ENCODE measurements at regions not wholly inside any gene's neighbourhood (a gene's known extent, or its start where the extent isn't known, plus 50 kb on each side); places are given as distances from the start of the nearest gene placed in this dataset.

DNA sequence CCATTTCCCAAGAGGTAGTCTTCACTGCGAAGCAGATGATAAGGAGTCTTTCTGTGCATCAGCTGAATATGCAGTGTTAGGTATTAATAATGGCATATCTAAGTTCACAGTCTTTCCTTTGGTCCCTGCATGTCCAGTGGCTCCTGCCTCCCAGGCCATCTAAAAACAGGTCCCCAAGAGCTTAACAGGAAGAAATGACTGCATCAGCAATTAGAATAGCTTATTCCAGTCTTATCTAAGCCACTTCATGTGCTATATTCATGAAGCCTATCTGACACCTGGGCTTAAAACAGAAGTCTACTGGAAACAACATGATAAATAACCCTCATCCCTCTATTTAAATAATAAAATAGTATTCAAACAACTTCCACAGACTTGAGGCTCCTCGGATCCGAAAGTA lies 346.1 kb upstream of the ERCC4 start:
- Histone ChIP-seq H3K9me3 (ENCODE audit: control insufficient read depth in 5 of 5, low read length in 5 of 5) (peaks cover 0 to 3% (median 0%) of the 10 kb centered on the region in 5 donors), H3K27ac (ENCODE audit: low read depth, low read length) (no peak overlapping the region), H3K4me1 (ENCODE audit: control insufficient read depth in 5 of 5, insufficient read depth in 5 of 5, low read length in 5 of 5) (no peaks in the 10 kb centered on the region), H3K36me3 (ENCODE audit: control insufficient read depth in 5 of 5, insufficient read depth in 5 of 5, low read length in 5 of 5) (no peaks in the 10 kb centered on the region), H3K27me3 (ENCODE audit: control insufficient read depth in 5 of 5, insufficient read depth in 4 of 5, low read length in 5 of 5) (no peaks in the 10 kb centered on the region), H3K9ac (ENCODE audit: low read length in 5 of 5) (no peak overlapping the region), H3K4me3 (ENCODE audit: low read depth in 1 of 5, low read length in 5 of 5) (no peak overlapping the region)

DNA sequence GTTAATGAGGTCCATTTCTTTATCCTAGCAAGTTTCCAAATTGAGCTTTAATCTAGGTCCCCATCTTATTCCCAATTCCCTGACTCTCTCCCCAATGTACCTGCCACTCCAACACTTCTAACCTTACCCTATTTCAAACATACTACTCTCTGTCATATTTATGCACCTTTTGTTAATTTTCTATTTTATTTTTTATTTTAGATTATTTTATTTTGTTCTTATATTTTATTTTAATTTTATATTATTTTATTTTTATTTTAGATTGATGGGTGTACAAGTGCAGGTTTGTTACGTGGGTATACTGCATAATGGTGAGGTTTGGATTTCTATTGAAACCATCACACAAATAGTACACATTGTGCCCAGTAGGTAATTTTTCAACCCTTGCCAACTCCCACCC lies 333.9 kb upstream of the ERCC4 start:
- H3K9me3 ChIP-seq (ENCODE audit: control insufficient read depth in 5 of 5, low read length in 5 of 5) = peaks cover 0 to 4% (median 0%) of the 10 kb centered on the region in 5 donors
- H3K4me3 ChIP-seq (ENCODE audit: low read depth in 1 of 5, low read length in 5 of 5) = no peak overlapping the region
- H3K27ac ChIP-seq (ENCODE audit: low read depth, low read length) = no peak overlapping the region
- H3K36me3 ChIP-seq (ENCODE audit: control insufficient read depth in 5 of 5, insufficient read depth in 5 of 5, low read length in 5 of 5) = no peaks in the 10 kb centered on the region
- no peaks in the 10 kb centered on the region for H3K27me3 ChIP-seq (ENCODE audit: control insufficient read depth in 5 of 5, insufficient read depth in 4 of 5, low read length in 5 of 5)
- no peak overlapping the region for H3K9ac ChIP-seq (ENCODE audit: low read length in 5 of 5)
- no peaks in the 10 kb centered on the region for H3K4me1 ChIP-seq (ENCODE audit: control insufficient read depth in 5 of 5, insufficient read depth in 5 of 5, low read length in 5 of 5)

DNA sequence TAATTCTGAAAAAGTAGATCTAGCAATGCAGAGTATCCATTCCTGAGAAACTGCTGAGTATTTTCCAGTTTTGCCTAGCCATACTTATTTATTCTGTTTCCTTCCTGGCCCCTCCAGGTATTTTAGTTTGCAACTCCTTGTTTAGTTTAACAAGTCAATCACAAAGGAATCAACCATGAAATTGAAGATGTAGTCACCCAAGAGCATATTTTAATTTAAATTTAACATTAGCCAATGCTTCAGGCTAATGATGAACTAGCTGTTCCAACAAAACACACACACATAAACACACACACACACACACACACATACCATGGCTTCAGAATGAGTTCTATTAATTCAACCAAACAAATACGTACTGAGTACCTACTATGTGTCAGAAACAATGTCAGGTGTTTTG lies 332.8 kb upstream of the ERCC4 start:
- H3K36me3 ChIP-seq (ENCODE audit: control insufficient read depth in 5 of 5, insufficient read depth in 5 of 5, low read length in 5 of 5) = no peaks in the 10 kb centered on the region
- no peaks in the 10 kb centered on the region for H3K27me3 ChIP-seq (ENCODE audit: control insufficient read depth in 5 of 5, insufficient read depth in 4 of 5, low read length in 5 of 5)
- peaks cover 0 to 4% (median 0%) of the 10 kb centered on the region in 5 donors for H3K9me3 ChIP-seq (ENCODE audit: control insufficient read depth in 5 of 5, low read length in 5 of 5)
- no peak overlapping the region for H3K4me3 ChIP-seq (ENCODE audit: low read depth in 1 of 5, low read length in 5 of 5)
- no peak overlapping the region for H3K27ac ChIP-seq (ENCODE audit: low read depth, low read length)
- H3K4me1 ChIP-seq (ENCODE audit: control insufficient read depth in 5 of 5, insufficient read depth in 5 of 5, low read length in 5 of 5) = no peaks in the 10 kb centered on the region
- no peak overlapping the region for H3K9ac ChIP-seq (ENCODE audit: low read length in 5 of 5)

DNA sequence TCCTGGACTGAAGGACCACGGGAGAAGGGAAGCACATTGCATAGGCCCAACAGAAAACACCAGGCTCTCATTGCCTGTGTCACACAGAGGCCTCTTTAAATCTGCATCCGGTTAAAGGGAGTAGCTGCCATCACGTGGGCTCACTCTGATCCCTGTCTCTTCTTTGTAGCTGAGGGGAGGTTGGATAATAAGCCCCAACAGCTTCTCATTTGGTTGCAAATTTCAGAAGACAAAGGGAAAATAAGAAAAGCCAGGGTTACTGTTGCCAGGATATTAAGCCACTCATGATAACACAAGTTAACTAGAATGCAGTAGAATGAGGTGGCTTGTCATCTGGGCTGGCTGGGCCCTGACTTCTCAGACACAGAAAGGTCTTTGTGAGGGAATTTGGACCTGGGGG lies 325.1 kb upstream of the ERCC4 start:
- no peaks in the 10 kb centered on the region for H3K4me1 ChIP-seq (ENCODE audit: control insufficient read depth in 5 of 5, insufficient read depth in 5 of 5, low read length in 5 of 5)
- H3K4me3 ChIP-seq (ENCODE audit: low read depth in 1 of 5, low read length in 5 of 5) = no peak overlapping the region
- no peak overlapping the region for H3K27ac ChIP-seq (ENCODE audit: low read depth, low read length)
- no peaks in the 10 kb centered on the region for H3K27me3 ChIP-seq (ENCODE audit: control insufficient read depth in 5 of 5, insufficient read depth in 4 of 5, low read length in 5 of 5)
- H3K9me3 ChIP-seq (ENCODE audit: control insufficient read depth in 5 of 5, low read length in 5 of 5) = peaks cover 0 to 4% (median 0%) of the 10 kb centered on the region in 5 donors
- no peaks in the 10 kb centered on the region for H3K36me3 ChIP-seq (ENCODE audit: control insufficient read depth in 5 of 5, insufficient read depth in 5 of 5, low read length in 5 of 5)
- no peak overlapping the region for H3K9ac ChIP-seq (ENCODE audit: low read length in 5 of 5)

DNA sequence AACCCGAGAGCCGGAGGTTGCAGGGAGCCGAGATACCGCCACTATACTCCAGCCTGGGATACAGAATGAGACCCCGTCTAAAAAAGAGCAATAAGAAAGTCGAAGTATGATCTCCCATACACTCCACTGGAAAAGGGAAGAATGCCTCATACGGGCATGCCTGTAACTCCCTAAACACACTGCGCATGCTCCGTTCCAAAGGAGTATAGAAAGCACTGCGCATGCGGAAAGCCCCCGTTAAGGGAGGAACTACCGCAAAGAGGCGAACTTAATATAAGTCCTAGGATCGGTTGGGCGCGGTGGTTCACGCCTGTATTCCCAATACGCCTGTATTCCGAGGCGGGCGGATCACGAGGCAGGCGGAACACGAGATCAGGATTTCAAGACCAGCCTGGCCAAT lies 313.1 kb upstream of the ERCC4 start:
- no peak overlapping the region for H3K27ac ChIP-seq (ENCODE audit: low read depth, low read length)
- no peaks in the 10 kb centered on the region for H3K4me1 ChIP-seq (ENCODE audit: control insufficient read depth in 5 of 5, insufficient read depth in 5 of 5, low read length in 5 of 5)
- peaks cover 0 to 4% (median 0%) of the 10 kb centered on the region in 5 donors for H3K9me3 ChIP-seq (ENCODE audit: control insufficient read depth in 5 of 5, low read length in 5 of 5)
- H3K36me3 ChIP-seq (ENCODE audit: control insufficient read depth in 5 of 5, insufficient read depth in 5 of 5, low read length in 5 of 5) = no peaks in the 10 kb centered on the region
- H3K4me3 ChIP-seq (ENCODE audit: low read depth in 1 of 5, low read length in 5 of 5) = no peak overlapping the region
- no peak overlapping the region for H3K9ac ChIP-seq (ENCODE audit: low read length in 5 of 5)
- peaks cover 0 to 3% (median 0%) of the 10 kb centered on the region in 5 donors for H3K27me3 ChIP-seq (ENCODE audit: control insufficient read depth in 5 of 5, insufficient read depth in 4 of 5, low read length in 5 of 5)

DNA sequence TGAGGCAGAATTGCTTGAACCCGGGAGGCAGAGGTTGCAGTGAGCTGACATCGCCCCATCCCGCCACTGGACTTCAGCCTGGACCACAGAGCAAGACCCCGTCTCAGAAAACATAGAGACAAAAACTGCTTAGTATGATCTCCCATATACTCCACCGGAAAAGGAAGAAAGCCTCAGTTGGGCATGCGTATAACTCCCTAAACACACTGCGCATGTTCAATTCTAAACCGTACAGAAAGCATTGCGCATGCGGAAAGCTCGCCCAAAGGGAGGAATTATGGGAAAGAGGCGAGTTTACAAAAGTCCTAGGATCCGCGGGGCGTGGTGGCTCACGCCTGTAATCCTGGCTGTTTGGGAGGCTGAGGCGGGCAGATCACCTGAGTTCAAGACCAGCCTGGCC lies 312.7 kb upstream of the ERCC4 start:
- Histone ChIP-seq H3K4me1 (ENCODE audit: control insufficient read depth in 5 of 5, insufficient read depth in 5 of 5, low read length in 5 of 5) (no peaks in the 10 kb centered on the region), H3K9ac (ENCODE audit: low read length in 5 of 5) (no peak overlapping the region), H3K36me3 (ENCODE audit: control insufficient read depth in 5 of 5, insufficient read depth in 5 of 5, low read length in 5 of 5) (no peaks in the 10 kb centered on the region), H3K4me3 (ENCODE audit: low read depth in 1 of 5, low read length in 5 of 5) (no peak overlapping the region), H3K27ac (ENCODE audit: low read depth, low read length) (no peak overlapping the region), H3K27me3 (ENCODE audit: control insufficient read depth in 5 of 5, insufficient read depth in 4 of 5, low read length in 5 of 5) (peaks cover 0 to 3% (median 0%) of the 10 kb centered on the region in 5 donors), H3K9me3 (ENCODE audit: control insufficient read depth in 5 of 5, low read length in 5 of 5) (peaks cover 0 to 4% (median 0%) of the 10 kb centered on the region in 5 donors)

DNA sequence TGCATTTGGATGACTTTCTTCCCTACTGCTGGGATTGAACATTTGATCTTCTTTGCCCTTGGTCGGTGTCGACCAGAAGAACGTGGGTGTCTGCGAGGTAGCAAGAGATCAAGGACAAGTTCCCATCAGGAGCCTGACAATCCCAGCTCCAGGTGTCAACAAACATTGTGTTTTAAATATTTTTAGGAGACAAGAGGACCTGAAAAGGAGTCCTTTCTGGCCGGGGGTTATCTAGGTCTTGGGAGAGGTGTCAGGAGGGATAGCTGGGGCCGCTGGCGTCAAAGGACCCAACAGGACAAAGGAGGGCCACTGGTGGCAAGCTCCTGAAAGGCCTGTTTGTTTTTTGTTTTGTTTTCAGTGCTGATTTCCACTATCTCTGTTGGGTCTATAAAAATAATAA lies 308.4 kb upstream of the ERCC4 start:
- Histone ChIP-seq H3K9ac (ENCODE audit: low read length in 5 of 5) (no peak overlapping the region), H3K4me3 (ENCODE audit: low read depth in 1 of 5, low read length in 5 of 5) (no peak overlapping the region), H3K27ac (ENCODE audit: low read depth, low read length) (no peak overlapping the region), H3K4me1 (ENCODE audit: control insufficient read depth in 5 of 5, insufficient read depth in 5 of 5, low read length in 5 of 5) (no peaks in the 10 kb centered on the region), H3K36me3 (ENCODE audit: control insufficient read depth in 5 of 5, insufficient read depth in 5 of 5, low read length in 5 of 5) (no peaks in the 10 kb centered on the region), H3K27me3 (ENCODE audit: control insufficient read depth in 5 of 5, insufficient read depth in 4 of 5, low read length in 5 of 5) (no peaks in the 10 kb centered on the region), H3K9me3 (ENCODE audit: control insufficient read depth in 5 of 5, low read length in 5 of 5) (peaks cover 0 to 4% (median 4%) of the 10 kb centered on the region in 5 donors)

DNA sequence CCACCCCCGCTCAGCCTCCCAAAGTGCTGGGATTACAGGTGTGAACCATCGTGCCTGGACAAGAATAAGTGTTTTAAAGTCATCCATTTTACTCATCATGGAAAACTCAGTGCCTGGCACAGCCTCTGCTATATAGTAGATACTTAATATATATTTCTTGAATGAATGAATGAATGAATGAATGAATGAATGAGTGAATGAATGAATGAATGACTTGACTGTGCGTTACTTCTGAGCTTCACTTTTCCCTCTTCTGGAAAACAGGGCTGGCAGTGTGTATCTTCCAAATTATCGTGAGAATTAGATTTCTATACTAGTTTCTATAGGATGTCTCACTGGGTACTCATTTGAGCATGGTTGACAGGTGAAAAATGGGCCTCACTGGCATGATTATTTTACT lies 307.3 kb upstream of the ERCC4 start:
- H3K4me3 ChIP-seq (ENCODE audit: low read depth in 1 of 5, low read length in 5 of 5) = no peak overlapping the region
- no peaks in the 10 kb centered on the region for H3K4me1 ChIP-seq (ENCODE audit: control insufficient read depth in 5 of 5, insufficient read depth in 5 of 5, low read length in 5 of 5)
- H3K36me3 ChIP-seq (ENCODE audit: control insufficient read depth in 5 of 5, insufficient read depth in 5 of 5, low read length in 5 of 5) = no peaks in the 10 kb centered on the region
- H3K9ac ChIP-seq (ENCODE audit: low read length in 5 of 5) = no peak overlapping the region
- H3K27ac ChIP-seq (ENCODE audit: low read depth, low read length) = no peak overlapping the region
- H3K27me3 ChIP-seq (ENCODE audit: control insufficient read depth in 5 of 5, insufficient read depth in 4 of 5, low read length in 5 of 5) = peaks cover 0 to 2% (median 0%) of the 10 kb centered on the region in 5 donors
- H3K9me3 ChIP-seq (ENCODE audit: control insufficient read depth in 5 of 5, low read length in 5 of 5) = peaks cover 0 to 4% (median 0%) of the 10 kb centered on the region in 5 donors

DNA sequence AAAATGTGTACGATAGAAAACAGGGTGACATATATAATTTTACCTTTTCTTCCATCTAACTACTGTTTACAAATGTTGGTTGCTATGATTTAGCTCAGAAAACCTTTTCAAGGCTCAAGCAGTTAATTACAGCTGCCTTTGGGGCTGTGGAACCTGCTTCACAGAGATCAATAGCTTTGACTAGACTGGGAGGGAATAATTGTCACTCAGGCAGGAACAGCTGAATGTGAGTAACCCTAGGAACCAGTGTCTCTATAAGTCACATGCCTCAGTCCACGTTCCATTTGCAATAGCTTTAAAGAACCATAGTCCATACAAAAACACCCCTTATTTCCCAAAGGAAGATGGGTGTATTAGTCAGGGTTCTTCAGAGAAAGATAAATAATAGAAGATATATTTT lies 306.8 kb upstream of the ERCC4 start:
- H3K4me1 ChIP-seq (ENCODE audit: control insufficient read depth in 5 of 5, insufficient read depth in 5 of 5, low read length in 5 of 5) = no peaks in the 10 kb centered on the region
- peaks cover 0 to 4% (median 0%) of the 10 kb centered on the region in 5 donors for H3K9me3 ChIP-seq (ENCODE audit: control insufficient read depth in 5 of 5, low read length in 5 of 5)
- H3K27me3 ChIP-seq (ENCODE audit: control insufficient read depth in 5 of 5, insufficient read depth in 4 of 5, low read length in 5 of 5) = peaks cover 0 to 2% (median 0%) of the 10 kb centered on the region in 5 donors
- H3K36me3 ChIP-seq (ENCODE audit: control insufficient read depth in 5 of 5, insufficient read depth in 5 of 5, low read length in 5 of 5) = no peaks in the 10 kb centered on the region
- H3K27ac ChIP-seq (ENCODE audit: low read depth, low read length) = no peak overlapping the region
- H3K9ac ChIP-seq (ENCODE audit: low read length in 5 of 5) = no peak overlapping the region
- H3K4me3 ChIP-seq (ENCODE audit: low read depth in 1 of 5, low read length in 5 of 5) = no peak overlapping the region

DNA sequence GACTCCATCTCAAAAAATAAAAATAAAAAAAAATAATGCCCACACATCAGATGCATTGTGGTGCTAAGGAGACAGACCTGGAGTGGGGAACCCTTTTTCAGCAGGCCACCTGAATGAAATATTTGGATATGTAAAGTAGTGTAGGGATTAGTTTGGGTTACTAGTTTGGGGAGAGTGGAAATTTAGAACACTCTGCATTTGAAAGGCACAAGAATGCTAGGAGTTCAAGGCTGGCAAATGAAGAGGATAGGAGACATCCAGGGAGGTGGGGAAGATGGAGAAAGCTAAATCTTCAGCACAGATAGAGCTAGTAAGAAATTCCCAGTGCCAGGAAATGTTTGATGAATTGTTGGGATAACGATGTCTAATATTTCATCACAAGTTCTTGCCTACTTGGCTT lies 298.3 kb upstream of the ERCC4 start:
- Histone ChIP-seq H3K36me3 (ENCODE audit: control insufficient read depth in 5 of 5, insufficient read depth in 5 of 5, low read length in 5 of 5) (no peaks in the 10 kb centered on the region), H3K9me3 (ENCODE audit: control insufficient read depth in 5 of 5, low read length in 5 of 5) (no peaks in the 10 kb centered on the region), H3K4me3 (ENCODE audit: low read depth in 1 of 5, low read length in 5 of 5) (no peak overlapping the region)

DNA sequence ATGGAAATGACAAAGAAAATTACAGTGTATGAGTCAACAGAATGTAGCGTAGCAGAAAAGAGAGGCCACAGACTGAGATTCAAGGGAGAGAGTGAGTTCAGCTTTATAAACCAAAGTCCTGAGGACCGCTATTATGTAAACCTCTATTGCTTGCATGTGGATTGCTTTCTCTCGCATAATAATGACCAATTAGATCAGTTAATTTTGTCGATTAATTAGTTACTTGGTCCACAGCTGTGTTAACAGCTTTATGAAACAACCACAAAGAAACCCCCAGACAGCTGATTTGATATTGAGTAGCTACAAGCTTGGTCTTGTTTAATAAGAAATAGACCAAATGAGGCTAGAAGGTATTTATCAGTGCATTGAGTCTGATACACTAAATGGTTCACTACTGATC lies 291.8 kb upstream of the ERCC4 start:
- H3K4me3 ChIP-seq (ENCODE audit: low read depth in 1 of 5, low read length in 5 of 5) = no peak overlapping the region
- no peaks in the 10 kb centered on the region for H3K27me3 ChIP-seq (ENCODE audit: control insufficient read depth in 5 of 5, insufficient read depth in 4 of 5, low read length in 5 of 5)
- no peaks in the 10 kb centered on the region for H3K4me1 ChIP-seq (ENCODE audit: control insufficient read depth in 5 of 5, insufficient read depth in 5 of 5, low read length in 5 of 5)
- no peak overlapping the region for H3K9ac ChIP-seq (ENCODE audit: low read length in 5 of 5)
- no peak overlapping the region for H3K27ac ChIP-seq (ENCODE audit: low read depth, low read length)
- peaks cover 0 to 4% (median 2%) of the 10 kb centered on the region in 5 donors for H3K9me3 ChIP-seq (ENCODE audit: control insufficient read depth in 5 of 5, low read length in 5 of 5)
- no peaks in the 10 kb centered on the region for H3K36me3 ChIP-seq (ENCODE audit: control insufficient read depth in 5 of 5, insufficient read depth in 5 of 5, low read length in 5 of 5)

More for the DNA sequence above, 298.3 kb upstream of the ERCC4 start:
- no peak overlapping the region for H3K9ac ChIP-seq (ENCODE audit: low read length in 5 of 5)
- peaks cover 0 to 5% (median 0%) of the 10 kb centered on the region in 5 donors for H3K27me3 ChIP-seq (ENCODE audit: control insufficient read depth in 5 of 5, insufficient read depth in 4 of 5, low read length in 5 of 5)
- H3K4me1 ChIP-seq (ENCODE audit: control insufficient read depth in 5 of 5, insufficient read depth in 5 of 5, low read length in 5 of 5) = no peaks in the 10 kb centered on the region
- no peak overlapping the region for H3K27ac ChIP-seq (ENCODE audit: low read depth, low read length)
